ENCODE measurements at regions not wholly inside any gene's neighbourhood (a gene's known extent, or its start where the extent isn't known, plus 50 kb on each side); places are given as distances from the start of the nearest gene placed in this dataset.

DNA sequence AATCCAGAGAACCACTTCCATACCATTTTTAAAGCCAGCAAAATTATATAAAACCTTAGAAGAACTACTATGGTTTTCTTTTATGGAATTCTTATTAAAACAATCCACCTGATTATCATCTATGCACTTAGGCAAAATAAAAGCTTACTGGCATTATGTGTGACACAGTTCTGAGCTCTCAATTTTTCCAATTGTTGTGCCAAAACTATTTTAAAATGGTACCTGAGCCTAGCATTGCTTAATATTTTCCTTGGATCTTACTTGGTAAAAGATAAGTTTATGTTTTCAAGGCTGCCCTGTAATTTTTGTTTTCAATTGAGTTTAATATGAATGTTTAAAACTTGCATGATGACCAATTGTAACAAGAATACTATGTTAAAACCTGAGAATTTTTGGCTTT lies 201.3 kb downstream of the MAD2L1 start:
- TF ChIP-seq, protein P1, sequence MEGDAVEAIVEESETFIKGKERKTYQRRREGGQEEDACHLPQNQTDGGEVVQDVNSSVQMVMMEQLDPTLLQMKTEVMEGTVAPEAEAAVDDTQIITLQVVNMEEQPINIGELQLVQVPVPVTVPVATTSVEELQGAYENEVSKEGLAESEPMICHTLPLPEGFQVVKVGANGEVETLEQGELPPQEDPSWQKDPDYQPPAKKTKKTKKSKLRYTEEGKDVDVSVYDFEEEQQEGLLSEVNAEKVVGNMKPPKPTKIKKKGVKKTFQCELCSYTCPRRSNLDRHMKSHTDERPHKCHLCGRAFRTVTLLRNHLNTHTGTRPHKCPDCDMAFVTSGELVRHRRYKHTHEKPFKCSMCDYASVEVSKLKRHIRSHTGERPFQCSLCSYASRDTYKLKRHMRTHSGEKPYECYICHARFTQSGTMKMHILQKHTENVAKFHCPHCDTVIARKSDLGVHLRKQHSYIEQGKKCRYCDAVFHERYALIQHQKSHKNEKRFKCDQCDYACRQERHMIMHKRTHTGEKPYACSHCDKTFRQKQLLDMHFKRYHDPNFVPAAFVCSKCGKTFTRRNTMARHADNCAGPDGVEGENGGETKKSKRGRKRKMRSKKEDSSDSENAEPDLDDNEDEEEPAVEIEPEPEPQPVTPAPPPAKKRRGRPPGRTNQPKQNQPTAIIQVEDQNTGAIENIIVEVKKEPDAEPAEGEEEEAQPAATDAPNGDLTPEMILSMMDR (IDR thresholded peaks at IDR 0.05; ENCODE audit: low read depth, low read length): no peak
- TF ChIP-seq MYC (IDR thresholded peaks at IDR 0.05; ENCODE audit: low read depth, low read length) (no peak), POLR2A (IDR thresholded peaks at IDR 0.05; ENCODE audit: extremely low read depth, insufficient read length) (no peak)
- TF ChIP-seq, protein P2, sequence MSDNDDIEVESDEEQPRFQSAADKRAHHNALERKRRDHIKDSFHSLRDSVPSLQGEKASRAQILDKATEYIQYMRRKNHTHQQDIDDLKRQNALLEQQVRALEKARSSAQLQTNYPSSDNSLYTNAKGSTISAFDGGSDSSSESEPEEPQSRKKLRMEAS (IDR thresholded peaks at IDR 0.05; ENCODE audit: low read depth, low read length): no peak
- H3K4me3 ChIP-seq (ENCODE audit: low read depth, low read length): no peak overlapping the region
- no peak for DNase-seq (ENCODE audit: low read depth)

DNA sequence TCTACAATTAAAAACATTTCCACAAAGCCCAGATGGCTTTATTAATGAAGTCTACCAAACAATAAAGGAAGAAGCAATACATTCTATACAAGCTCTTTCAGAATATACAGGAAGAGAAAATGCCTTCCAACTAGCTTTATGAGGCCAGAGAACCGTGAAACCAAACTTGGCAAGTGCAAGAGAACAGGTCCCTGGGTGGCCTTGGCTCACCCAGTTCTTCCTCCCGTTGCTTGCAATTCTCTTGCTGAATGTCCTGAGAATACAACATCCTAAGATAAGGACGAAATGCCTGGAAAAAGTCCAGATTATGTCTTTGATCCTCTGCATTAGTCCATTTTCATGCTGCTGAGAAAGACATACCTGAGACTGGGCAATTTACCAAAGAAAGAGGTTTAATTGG lies 204.9 kb downstream of the MAD2L1 start:
- no peak for DNase-seq (ENCODE audit: low read depth)
- no peak for TF ChIP-seq MYC (IDR thresholded peaks at IDR 0.05; ENCODE audit: low read depth, low read length)
- TF ChIP-seq, protein P2 (IDR thresholded peaks at IDR 0.05; ENCODE audit: low read depth, low read length): no peak
- no peak for TF ChIP-seq POLR2A (IDR thresholded peaks at IDR 0.05; ENCODE audit: extremely low read depth, insufficient read length)
- TF ChIP-seq, protein P1 (IDR thresholded peaks at IDR 0.05; ENCODE audit: low read depth, low read length): no peak
- H3K4me3 ChIP-seq (ENCODE audit: low read depth, low read length): no peak overlapping the region

DNA sequence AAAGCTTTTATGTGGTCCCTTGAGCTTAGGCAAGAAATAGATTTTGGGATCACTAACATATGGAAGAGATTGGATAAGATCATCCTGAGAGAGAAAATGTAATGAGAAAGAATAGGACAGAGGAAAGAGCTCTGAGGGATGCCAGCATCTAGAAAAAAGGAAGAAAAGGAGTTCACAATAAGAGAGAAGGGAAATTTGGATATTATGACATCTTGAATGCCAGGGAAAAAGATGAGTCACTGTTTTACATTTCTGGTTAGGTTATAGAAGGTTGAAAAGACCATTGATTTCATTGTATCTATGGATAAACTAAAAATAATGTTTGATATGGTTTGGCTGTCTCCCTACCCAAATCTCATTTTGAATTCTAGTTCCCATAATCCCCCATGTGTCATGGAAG lies 208.5 kb downstream of the MAD2L1 start:
- no peak overlapping the region for H3K4me3 ChIP-seq (ENCODE audit: low read depth, low read length)
- DNase-seq (ENCODE audit: low read depth): no peak
- TF ChIP-seq MYC (IDR thresholded peaks at IDR 0.05; ENCODE audit: low read depth, low read length) (no peak), POLR2A (IDR thresholded peaks at IDR 0.05; ENCODE audit: extremely low read depth, insufficient read length) (no peak)
- TF ChIP-seq, protein P1 (IDR thresholded peaks at IDR 0.05; ENCODE audit: low read depth, low read length): no peak
- TF ChIP-seq, protein P2 (IDR thresholded peaks at IDR 0.05; ENCODE audit: low read depth, low read length): no peak

DNA sequence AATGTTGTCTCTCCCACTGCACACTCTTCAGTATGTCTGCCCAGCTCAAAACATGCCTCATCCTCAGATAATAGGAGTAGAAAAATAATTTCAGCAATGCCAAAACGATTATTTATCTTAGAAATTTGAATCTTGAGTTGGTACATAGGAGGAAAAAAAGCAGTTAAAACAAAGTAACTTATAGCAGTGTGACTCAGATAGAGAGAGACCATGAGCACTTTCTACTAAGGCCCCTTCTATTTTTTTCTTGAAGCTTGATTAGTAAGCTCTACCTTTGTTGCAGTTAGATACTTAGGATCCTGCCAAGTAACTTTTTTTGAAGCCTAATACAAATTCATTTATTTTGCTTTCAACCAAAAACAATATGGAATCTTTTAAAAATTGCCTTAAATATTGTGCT lies 212.3 kb downstream of the MAD2L1 start:
- DNase-seq (ENCODE audit: low read depth): no peak
- no peak overlapping the region for H3K4me3 ChIP-seq (ENCODE audit: low read depth, low read length)
- TF ChIP-seq, protein P2 (IDR thresholded peaks at IDR 0.05; ENCODE audit: low read depth, low read length): no peak
- TF ChIP-seq MYC (IDR thresholded peaks at IDR 0.05; ENCODE audit: low read depth, low read length) (no peak), POLR2A (IDR thresholded peaks at IDR 0.05; ENCODE audit: extremely low read depth, insufficient read length) (no peak)
- TF ChIP-seq, protein P1 (IDR thresholded peaks at IDR 0.05; ENCODE audit: low read depth, low read length): no peak

DNA sequence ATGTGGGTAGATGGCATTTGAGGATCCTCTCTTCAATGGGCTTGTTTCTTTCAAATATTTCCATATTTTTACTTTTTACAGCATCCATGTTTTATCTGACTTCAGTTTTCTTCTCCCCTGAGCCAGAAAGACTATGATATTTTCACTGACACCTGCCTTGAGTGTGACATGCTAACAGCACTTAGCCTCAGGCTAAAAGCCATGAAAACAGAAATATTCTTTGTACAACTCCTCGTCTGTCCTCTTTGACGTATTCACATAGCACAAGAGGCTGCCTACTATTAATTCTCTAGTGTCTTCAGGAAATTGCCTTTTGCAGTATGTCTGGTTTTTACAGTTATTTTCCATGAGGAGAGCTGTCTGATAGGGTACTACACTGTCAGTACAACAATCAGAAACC lies 215.0 kb downstream of the MAD2L1 start:
- no peak overlapping the region for H3K4me3 ChIP-seq (ENCODE audit: low read depth, low read length)
- DNase-seq (ENCODE audit: low read depth): no peak

DNA sequence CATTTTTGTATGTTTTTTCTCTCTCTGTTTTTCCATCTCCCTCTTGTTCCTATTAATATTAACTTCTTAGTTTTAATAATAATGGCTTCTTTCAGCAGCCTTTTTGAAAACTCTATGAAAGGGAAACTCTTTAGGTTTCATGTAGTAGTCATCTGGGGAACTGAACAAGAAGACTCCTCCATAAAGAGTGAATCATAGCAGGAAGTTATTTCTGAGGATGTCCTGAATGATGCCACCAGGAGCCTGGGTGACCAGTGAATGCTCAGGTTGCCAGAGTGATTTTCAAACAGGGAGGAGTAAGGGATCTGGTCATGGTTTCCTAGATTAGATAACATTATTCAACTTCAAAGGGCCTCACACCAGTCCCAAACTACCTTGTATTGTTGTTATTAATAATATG lies 212.8 kb upstream of the PDE5A start:
- TF ChIP-seq, protein P1 (IDR thresholded peaks at IDR 0.05; ENCODE audit: low read depth, low read length): no peak
- TF ChIP-seq POLR2A (IDR thresholded peaks at IDR 0.05; ENCODE audit: extremely low read depth, insufficient read length): no peak
- TF ChIP-seq MYC (IDR thresholded peaks at IDR 0.05; ENCODE audit: low read depth, low read length): no peak
- TF ChIP-seq, protein P2 (IDR thresholded peaks at IDR 0.05; ENCODE audit: low read depth, low read length): no peak
- DNase-seq (ENCODE audit: low read depth): no peak

More for the DNA sequence above, 215.0 kb downstream of the MAD2L1 start:
- TF ChIP-seq POLR2A (IDR thresholded peaks at IDR 0.05; ENCODE audit: extremely low read depth, insufficient read length): no peak

More for the DNA sequence above, 212.8 kb upstream of the PDE5A start:
- H3K4me3 ChIP-seq (ENCODE audit: low read depth, low read length): no peak overlapping the region
